H1 (cell line): ENCODE measurements at regions not wholly inside any gene's neighbourhood (a gene's known extent, or its start where the extent isn't known, plus 50 kb on each side); places are given as distances from the start of the nearest gene placed in this dataset.

Source experiments
- BCL11A ChIP-seq, 2 experiments: IDR thresholded peaks; one replicate each; pipeline ENCODE4 v1.6.1; 2011; ENCODE audit warnings: low read depth in 2 of 2, low read length in 2 of 2, mild to moderate bottlenecking in 2 of 2
- FOSL1 ChIP-seq: IDR thresholded peaks from 2 replicates; pipeline ENCODE4 v1.6.1; 2011; ENCODE audit warnings: mild to moderate bottlenecking, low read depth, low read length, moderate library complexity; ENCODE audit not compliant: insufficient read depth
- GTF2F1 ChIP-seq: IDR thresholded peaks from 2 replicates; pipeline ENCODE4 v1.6.1; 2012; ENCODE audit warnings: low read depth, low read length, improper control_type of control experiment, borderline replicate concordance
- NRF1 ChIP-seq: IDR thresholded peaks from 2 replicates; pipeline ENCODE4 v1.6.1; 2011; ENCODE audit warnings: mild to moderate bottlenecking, low read depth, low read length, improper control_type of control experiment
- SUZ12 ChIP-seq: fragments of 200-600 bp; sonication (generic); IDR thresholded peaks from 2 replicates; pipeline ENCODE4 v1.6.1; 2012; ENCODE audit warnings: mild to moderate bottlenecking, inconsistent platforms, low read length, moderate library complexity, mixed read lengths
- USF2 ChIP-seq: IDR thresholded peaks from 2 replicates; pipeline ENCODE4 v1.6.1; 2011; ENCODE audit warnings: low read length, improper control_type of control experiment

- TF ChIP-seq USF2 (no peak), NRF1 (no peak), GTF2F1 (no peak), SUZ12 (no peak), FOSL1 (no peak), BCL11A (IDR thresholded peaks at IDR 0.05; ENCODE audit: low read depth in 2 of 2, low read length in 2 of 2) (no peak)
Measured at GRCh38 chr10:45502458-45502857, 128.4 kb downstream of the ALOX5 start (continued).
